ENCODE measurements at regions not wholly inside any gene's neighbourhood (a gene's known extent, or its start where the extent isn't known, plus 50 kb on each side); places are given as distances from the start of the nearest gene placed in this dataset.

DNA sequence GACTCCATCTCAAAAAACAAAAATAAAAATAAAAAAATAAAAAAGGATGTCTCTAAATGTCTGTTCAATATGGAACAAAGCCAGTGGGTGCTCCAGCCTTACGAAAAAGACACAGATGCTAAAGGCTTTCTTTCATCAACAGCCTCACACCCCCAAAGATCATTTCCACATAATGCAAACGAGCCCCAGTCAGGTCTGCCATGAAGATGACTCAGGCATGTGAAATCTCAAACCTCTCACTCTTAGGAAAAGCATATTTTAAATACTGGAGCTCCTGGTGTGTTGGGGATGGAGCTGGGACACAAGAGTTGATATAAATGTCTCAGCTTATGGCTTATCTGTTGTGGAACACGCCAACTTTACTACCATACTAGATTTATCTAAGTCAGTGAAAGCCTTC is 49.9 kb upstream of the PLXNC1 start:
- ATAC-seq (no peak), DNase-seq (no peak), FAIRE-seq (no peak)
- Histone ChIP-seq H3K4me1 (no peaks in the 10 kb centered on the region), H3K27me3 (no peaks in the 10 kb centered on the region), H3K36me3 (no peaks in the 10 kb centered on the region), H3K9me3 (no peaks in the 10 kb centered on the region), H3K4me3 (no peak overlapping the region), H3K27ac (no peak overlapping the region)
- WGBS, 2 donors, result 34 to 41% methylated on average over 3 of the region's 3 CpGs
- no peak for TF ChIP-seq CTCF (IDR thresholded peaks at IDR 0.05)
- intact Hi-C loops (cut with DNase I), result loop anchor here in 2 of 3 donors (5.0 to 10.0 kb wide), 2 partner anchors 531 to 534 kb away; no protein-coding TSS in a partner anchor

Measured in pancreas (tissue), 10 donors.